Motor neuron (in vitro differentiated cells): ENCODE measurements at regions not wholly inside any gene's neighbourhood (a gene's known extent, or its start where the extent isn't known, plus 50 kb on each side); places are given as distances from the start of the nearest gene placed in this dataset.
A peak's percentile ranks its signal among the peaks of the same experiment; 100 is the strongest.

Experiments used
- ATAC-seq, 8 experiments: fragments of 200-7000 bp; cut with Tn5 transposase; replicated peaks in 6 of 8; 2 replicates each; pipeline ENCODE4 v1.8.0; 2021; ENCODE audit warnings: mild to moderate bottlenecking in 8 of 8, moderate library complexity in 8 of 8
- H3K27ac ChIP-seq, 2 donors: fragments of 250-450 bp; sonication (Bioruptor Pico); 2 replicates each; pipeline ENCODE4 v1.9.0; 2021; ENCODE audit warnings: antibody characterized with exemption in 2 of 2, mild to moderate bottlenecking in 2 of 2, moderate library complexity in 1 of 2
- H3K4me1 ChIP-seq, 2 donors: fragments of 250-450 bp; sonication (Bioruptor Pico); replicated peaks in 1 of 2; 2 replicates each; pipeline ENCODE4 v1.6.1; 2021; ENCODE audit warnings: antibody characterized with exemption in 2 of 2, mild to moderate bottlenecking in 2 of 2, moderate library complexity in 1 of 2
- H3K4me3 ChIP-seq, 5 donors: fragments of 250-450 bp; sonication (Bioruptor Pico); 2 replicates each; pipeline ENCODE4 v1.9.0; 2021; ENCODE audit warnings: antibody characterized with exemption in 5 of 5, mild to moderate bottlenecking in 5 of 5, moderate library complexity in 4 of 5
- WGBS, 10 experiments: fragments of 450-650 bp; shearing (Covaris generic); methylation state at CpG; one replicate each; pipeline ENCODE4 v1.0.0; 2022; 5-methylcytosine and 5-hydroxymethylcytosine counted together
- in situ Hi-C, 9 experiments: fragments of 400-800 bp; cut with MboI; loops; one replicate each; pipeline ENCODE4 v1.15.0; 2021; ENCODE audit warnings: low sequenced_read_pairs in 9 of 9, low pct_unique_long_range_greater_than_20kb in 2 of 9; ENCODE audit not compliant: unreplicated experiment in 9 of 9

GRCh38 chr9:776086-776485 lies 65.4 kb upstream of the DMRT1 start:
- Histone ChIP-seq H3K27ac (no peak overlapping the region), H3K4me3 (no peak overlapping the region), H3K4me1 (no peaks in the 10 kb centered on the region)
- WGBS, 10 experiments, result 33 to 90% (median 59%) methylated on average over 2 of the region's 2 CpGs; no CpG with 5 or more reads in 6 of the 10 experiments
- in situ Hi-C loops, result loop anchor here in 1 of 9 experiments (25.0 kb wide), 1 partner anchor 164 kb away; no protein-coding TSS in a partner anchor
- ATAC-seq, result no peak

DNA sequence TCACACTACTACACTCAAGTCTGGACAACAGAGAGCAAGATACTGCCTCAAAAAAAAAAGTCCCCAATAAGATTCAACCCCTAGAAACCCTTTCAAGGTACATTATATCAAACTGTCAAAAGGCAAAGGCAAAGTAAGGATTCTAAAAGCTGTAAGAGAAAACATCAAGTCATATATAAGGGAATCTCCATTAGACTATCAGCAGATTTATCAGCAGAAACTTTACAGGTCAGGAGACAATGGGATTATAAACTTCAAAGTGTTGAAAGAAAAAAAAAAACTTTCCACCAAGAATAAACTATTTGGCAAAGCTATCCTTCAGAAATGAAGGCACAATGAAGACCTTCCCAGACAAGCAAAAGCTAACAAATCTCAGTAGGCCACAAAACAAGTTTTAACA lies 63.5 kb upstream of the DMRT1 start:
- no peak for ATAC-seq
- H3K27ac ChIP-seq, result no peak overlapping the region
- no peak overlapping the region for H3K4me3 ChIP-seq
- no peaks in the 10 kb centered on the region for H3K4me1 ChIP-seq
- in situ Hi-C loops, result loop anchor here in 1 of 9 experiments (25.0 kb wide), 1 partner anchor 166 kb away; no protein-coding TSS in a partner anchor

DNA sequence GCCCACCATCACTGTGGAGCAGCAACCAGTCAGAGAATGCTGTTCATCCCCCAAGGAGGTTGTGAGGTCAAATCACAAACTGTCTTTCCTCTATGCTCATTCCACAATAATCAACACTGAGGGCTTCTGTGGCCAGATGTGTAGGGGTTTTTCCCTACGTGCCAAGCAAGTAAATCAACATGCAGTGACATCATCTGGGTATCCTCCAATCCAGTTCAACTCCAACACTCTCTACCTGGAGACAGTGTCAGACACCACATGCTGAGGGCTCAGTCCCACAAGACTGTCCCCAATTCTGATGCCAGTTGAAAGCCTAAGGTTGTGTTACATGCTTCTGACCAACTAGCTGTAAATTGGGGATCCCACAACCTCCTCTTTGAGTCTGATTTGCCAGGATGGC lies 57.3 kb upstream of the DMRT1 start:
- H3K4me1 ChIP-seq, result no peaks in the 10 kb centered on the region
- ATAC-seq, result peak in 2 of 8 experiments; percentile 23 to 27
- H3K4me3 ChIP-seq, result no peak overlapping the region
- no CpG with 5 or more reads among the region's 1 CpG for WGBS, 10 experiments
- in situ Hi-C loops, result loop anchor here in 1 of 9 experiments (25.0 kb wide), 1 partner anchor 172 kb away; no protein-coding TSS in a partner anchor
- H3K27ac ChIP-seq, result no peak overlapping the region

- H3K4me3 ChIP-seq, result no peak overlapping the region
- ATAC-seq, result no peak
- H3K4me1 ChIP-seq, result no peaks in the 10 kb centered on the region
- WGBS, 10 experiments, result 5 to 100% (median 50%) methylated on average over 1 to 2 of the region's 2 CpGs; no CpG with 5 or more reads in 3 of the 10 experiments
- H3K27ac ChIP-seq, result no peak overlapping the region
- in situ Hi-C loops, result loop anchor here in 1 of 9 experiments (25.0 kb wide), 1 partner anchor 173 kb away; no protein-coding TSS in a partner anchor
These were observed 56.6 kb upstream of the DMRT1 start for GRCh38 chr9:784916-785315.

- in situ Hi-C loops, result loop anchor here in 1 of 9 experiments (25.0 kb wide), 1 partner anchor 174 kb away; no protein-coding TSS in a partner anchor
- no peak for ATAC-seq
- Histone ChIP-seq H3K27ac (no peak overlapping the region), H3K4me1 (no peaks in the 10 kb centered on the region), H3K4me3 (no peak overlapping the region)
- 0 to 82% (median 40%) methylated on average over 1 to 5 of the region's 5 CpGs; no CpG with 5 or more reads in 3 of the 10 experiments for WGBS, 10 experiments
These were observed 55.5 kb upstream of the DMRT1 start for GRCh38 chr9:785997-786396.

DNA sequence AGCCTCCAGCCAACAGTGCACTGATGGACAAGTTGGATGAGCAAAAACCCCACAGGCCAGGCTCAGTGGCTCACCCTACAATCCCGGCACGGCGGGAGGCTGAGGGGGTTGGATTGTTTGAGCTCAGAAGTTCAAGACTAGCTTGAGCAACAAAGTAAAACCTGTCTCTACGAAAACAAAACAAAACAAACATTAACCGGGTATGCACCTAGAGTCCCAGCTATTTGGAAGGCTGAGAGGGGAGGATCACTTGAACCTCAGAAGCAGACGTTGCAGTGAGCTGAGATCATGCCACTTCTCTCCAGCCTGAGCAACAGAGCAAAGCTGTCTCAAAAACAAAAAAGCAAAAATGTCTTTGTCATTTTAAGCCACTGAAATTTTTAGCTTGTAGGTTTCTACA lies 55.1 kb upstream of the DMRT1 start:
- no peak overlapping the region for H3K4me3 ChIP-seq
- ATAC-seq, result no peak
- H3K4me1 ChIP-seq, result no peaks in the 10 kb centered on the region
- 0 to 87% (median 60%) methylated on average over 1 to 5 of the region's 6 CpGs; no CpG with 5 or more reads in 2 of the 10 experiments for WGBS, 10 experiments
- no peak overlapping the region for H3K27ac ChIP-seq
- in situ Hi-C loops, result loop anchor here in 1 of 9 experiments (25.0 kb wide), 1 partner anchor 174 kb away; no protein-coding TSS in a partner anchor

DNA sequence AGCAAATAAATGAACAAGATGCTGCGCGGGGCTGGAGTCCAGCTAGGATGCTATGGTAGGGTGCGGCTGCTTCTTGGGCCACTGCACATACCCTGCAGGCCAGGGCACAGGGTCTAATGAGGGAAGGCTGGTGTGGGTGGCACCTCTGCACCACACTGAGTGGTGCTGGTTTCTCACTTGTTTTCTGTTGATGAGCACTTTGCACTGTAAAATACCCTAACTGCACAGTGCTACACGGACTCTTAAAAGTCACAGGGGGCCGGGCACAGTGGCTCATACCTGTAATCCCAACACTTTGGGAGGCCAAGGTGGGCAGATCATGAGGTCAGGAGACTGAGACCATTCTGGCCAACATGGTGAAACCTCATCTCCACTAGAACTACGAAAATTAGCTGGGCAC lies 52.7 kb upstream of the DMRT1 start:
- in situ Hi-C loops, result loop anchor here in 1 of 9 experiments (25.0 kb wide), 1 partner anchor 176 kb away; no protein-coding TSS in a partner anchor
- ATAC-seq, result no peak

More for the DNA sequence above, 52.7 kb upstream of the DMRT1 start:
- H3K4me1 ChIP-seq, result no peaks in the 10 kb centered on the region
- no peak overlapping the region for H3K4me3 ChIP-seq
- 69 to 100% (median 92%) methylated on average over 2 to 5 of the region's 6 CpGs; no CpG with 5 or more reads in 3 of the 10 experiments for WGBS, 10 experiments
- H3K27ac ChIP-seq, result no peak overlapping the region
